HCT116 (cell line): ENCODE measurements at regions not wholly inside any gene's neighbourhood (a gene's known extent, or its start where the extent isn't known, plus 50 kb on each side); places are given as distances from the start of the nearest gene placed in this dataset.
"Not testable (repeated sequence)": the region's sequence is repeated elsewhere in the genome, so short reads cannot be mapped to it uniquely, and the experiment has no call there.

ENCODE experiments used
- EZH2 ChIP-seq: fragments of 200-600 bp; sonication (generic); IDR thresholded peaks from 2 replicates; pipeline ENCODE4 v1.6.1; 2017; ENCODE audit warnings: antibody characterized with exemption, mixed run types
- POLR2A ChIP-seq: IDR thresholded peaks from 2 replicates; pipeline ENCODE4 v1.7.0; 2011; ENCODE audit warnings: borderline replicate concordance; ENCODE audit not compliant: insufficient read depth, insufficient read length; ENCODE audit errors: extremely low read depth
- POLR2AphosphoS5 ChIP-seq: IDR thresholded peaks from 2 replicates; pipeline ENCODE4 v1.6.1; 2011; ENCODE audit warnings: mild to moderate bottlenecking, low read depth, low read length, moderate library complexity
- ZBTB33 ChIP-seq: IDR thresholded peaks from 2 replicates; pipeline ENCODE4 v1.6.1; 2011; ENCODE audit warnings: mild to moderate bottlenecking, low read length, moderate library complexity; ENCODE audit not compliant: insufficient replicate concordance; ENCODE audit errors: extremely low read depth
- TF ChIP-seq, protein P1 (sequence below), 3 experiments: fragments of 200-600 bp in 1 of 3; sonication (generic) in 1 of 3; IDR thresholded peaks in 2 of 3; conservative IDR thresholded peaks in 1 of 3; 2 replicates each; pipeline ENCODE4 v1.5.1; 2012 to 2017; ENCODE audit warnings: low read depth in 2 of 3, low read length in 2 of 3, antibody characterized with exemption in 1 of 3, borderline replicate concordance in 1 of 3, control low read depth in 1 of 3, mild to moderate bottlenecking in 1 of 3, mixed read lengths in 1 of 3, mixed run types in 1 of 3, moderate library complexity in 1 of 3; ENCODE audit not compliant: insufficient read depth in 1 of 3

DNA sequence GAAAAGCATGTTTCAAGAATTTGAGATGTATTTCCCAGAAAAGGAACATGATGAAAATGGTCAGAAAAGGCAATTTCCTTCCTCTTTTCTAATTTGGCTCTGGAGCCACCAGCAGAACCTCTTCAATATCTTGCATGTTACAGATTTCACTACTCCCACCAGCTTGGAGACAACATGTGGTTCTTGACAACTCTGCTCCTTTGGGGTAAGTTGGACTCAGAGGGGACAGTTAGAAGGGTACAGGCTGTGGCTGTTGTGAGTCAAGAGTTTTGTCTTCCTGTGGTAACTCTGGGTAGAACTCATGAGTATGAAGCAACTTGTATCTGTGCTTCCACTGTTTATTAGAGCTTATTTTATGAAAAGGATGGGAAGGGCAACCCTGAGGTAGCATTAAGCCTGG is 96.9 kb downstream of the FAM72B start:
- TF ChIP-seq, protein P1, sequence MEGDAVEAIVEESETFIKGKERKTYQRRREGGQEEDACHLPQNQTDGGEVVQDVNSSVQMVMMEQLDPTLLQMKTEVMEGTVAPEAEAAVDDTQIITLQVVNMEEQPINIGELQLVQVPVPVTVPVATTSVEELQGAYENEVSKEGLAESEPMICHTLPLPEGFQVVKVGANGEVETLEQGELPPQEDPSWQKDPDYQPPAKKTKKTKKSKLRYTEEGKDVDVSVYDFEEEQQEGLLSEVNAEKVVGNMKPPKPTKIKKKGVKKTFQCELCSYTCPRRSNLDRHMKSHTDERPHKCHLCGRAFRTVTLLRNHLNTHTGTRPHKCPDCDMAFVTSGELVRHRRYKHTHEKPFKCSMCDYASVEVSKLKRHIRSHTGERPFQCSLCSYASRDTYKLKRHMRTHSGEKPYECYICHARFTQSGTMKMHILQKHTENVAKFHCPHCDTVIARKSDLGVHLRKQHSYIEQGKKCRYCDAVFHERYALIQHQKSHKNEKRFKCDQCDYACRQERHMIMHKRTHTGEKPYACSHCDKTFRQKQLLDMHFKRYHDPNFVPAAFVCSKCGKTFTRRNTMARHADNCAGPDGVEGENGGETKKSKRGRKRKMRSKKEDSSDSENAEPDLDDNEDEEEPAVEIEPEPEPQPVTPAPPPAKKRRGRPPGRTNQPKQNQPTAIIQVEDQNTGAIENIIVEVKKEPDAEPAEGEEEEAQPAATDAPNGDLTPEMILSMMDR (IDR thresholded peaks at IDR 0.05 in 2 of 3, conservative IDR thresholded peaks at IDR 0.05 in 1 of 3; ENCODE audit: borderline replicate concordance in 1 of 3, insufficient read depth in 1 of 3, low read depth in 2 of 3, low read length in 2 of 3): not testable (repeated sequence)
- TF ChIP-seq POLR2A, EZH2, ZBTB33, POLR2AphosphoS5: not testable (repeated sequence)
